ENCODE measurements at regions not wholly inside any gene's neighbourhood (a gene's known extent, or its start where the extent isn't known, plus 50 kb on each side); places are given as distances from the start of the nearest gene placed in this dataset.
A peak's percentile ranks its signal among the peaks of the same experiment; 100 is the strongest.

GRCh38 chr1:14149431-14149830 is 449.1 kb upstream of the KAZN start:
- no peaks in the 10 kb centered on the region for H3K36me3 ChIP-seq
- DNase-seq (ENCODE audit: extremely low spot score): peak; percentile 66
- H3K4me1 ChIP-seq: no peaks in the 10 kb centered on the region
- intact Hi-C loops (cut with DNase I): no loop called here
- 86% methylated on average over 7 of the region's 7 CpGs for WGBS
- TF ChIP-seq POLR2A (IDR thresholded peaks at IDR 0.05; ENCODE audit: low read depth): no peak
- no peak for TF ChIP-seq POLR2AphosphoS5 (IDR thresholded peaks at IDR 0.05)
- TF ChIP-seq, protein P1, sequence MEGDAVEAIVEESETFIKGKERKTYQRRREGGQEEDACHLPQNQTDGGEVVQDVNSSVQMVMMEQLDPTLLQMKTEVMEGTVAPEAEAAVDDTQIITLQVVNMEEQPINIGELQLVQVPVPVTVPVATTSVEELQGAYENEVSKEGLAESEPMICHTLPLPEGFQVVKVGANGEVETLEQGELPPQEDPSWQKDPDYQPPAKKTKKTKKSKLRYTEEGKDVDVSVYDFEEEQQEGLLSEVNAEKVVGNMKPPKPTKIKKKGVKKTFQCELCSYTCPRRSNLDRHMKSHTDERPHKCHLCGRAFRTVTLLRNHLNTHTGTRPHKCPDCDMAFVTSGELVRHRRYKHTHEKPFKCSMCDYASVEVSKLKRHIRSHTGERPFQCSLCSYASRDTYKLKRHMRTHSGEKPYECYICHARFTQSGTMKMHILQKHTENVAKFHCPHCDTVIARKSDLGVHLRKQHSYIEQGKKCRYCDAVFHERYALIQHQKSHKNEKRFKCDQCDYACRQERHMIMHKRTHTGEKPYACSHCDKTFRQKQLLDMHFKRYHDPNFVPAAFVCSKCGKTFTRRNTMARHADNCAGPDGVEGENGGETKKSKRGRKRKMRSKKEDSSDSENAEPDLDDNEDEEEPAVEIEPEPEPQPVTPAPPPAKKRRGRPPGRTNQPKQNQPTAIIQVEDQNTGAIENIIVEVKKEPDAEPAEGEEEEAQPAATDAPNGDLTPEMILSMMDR (IDR thresholded peaks at IDR 0.05): no peak
- no peak for TF ChIP-seq EP300 (IDR thresholded peaks at IDR 0.05)
- H3K27ac ChIP-seq (replicated peaks in 1 of 4): no peak overlapping the region
- H3K9me3 ChIP-seq: no peaks in the 10 kb centered on the region
- no peaks in the 10 kb centered on the region for H3K27me3 ChIP-seq
- no peak overlapping the region for H3K4me3 ChIP-seq

- H3K27ac ChIP-seq (replicated peaks in 1 of 4): no peak overlapping the region
- H3K4me1 ChIP-seq: no peaks in the 10 kb centered on the region
- TF ChIP-seq, protein P1 (IDR thresholded peaks at IDR 0.05): no peak
- TF ChIP-seq POLR2AphosphoS5 (IDR thresholded peaks at IDR 0.05): no peak
- TF ChIP-seq EP300 (IDR thresholded peaks at IDR 0.05): no peak
- no peak for TF ChIP-seq POLR2A (IDR thresholded peaks at IDR 0.05; ENCODE audit: low read depth)
- no peak for DNase-seq (ENCODE audit: extremely low spot score)
- H3K4me3 ChIP-seq: no peak overlapping the region
- no peaks in the 10 kb centered on the region for H3K36me3 ChIP-seq
- intact Hi-C loops (cut with DNase I): no loop called here
- 93% methylated on average over 4 of the region's 4 CpGs for WGBS
- H3K27me3 ChIP-seq: no peaks in the 10 kb centered on the region
- H3K9me3 ChIP-seq: peaks cover 0 to 15% (median 6%) of the 10 kb centered on the region in 4 donors
Measured at GRCh38 chr1:14156543-14156942, 441.9 kb upstream of the KAZN start.

- no peaks in the 10 kb centered on the region for H3K36me3 ChIP-seq
- 26% methylated on average over 2 of the region's 2 CpGs for WGBS
- H3K27me3 ChIP-seq: no peaks in the 10 kb centered on the region
- H3K9me3 ChIP-seq: peaks cover 0 to 20% (median 12%) of the 10 kb centered on the region in 4 donors
- no peak for DNase-seq (ENCODE audit: extremely low spot score)
- intact Hi-C loops (cut with DNase I): no loop called here
- peaks cover 0 to 8% (median 2%) of the 10 kb centered on the region in 4 donors for H3K4me1 ChIP-seq
- no peak overlapping the region for H3K4me3 ChIP-seq
- H3K27ac ChIP-seq (replicated peaks in 1 of 4): no peak overlapping the region
- TF ChIP-seq, protein P1 (IDR thresholded peaks at IDR 0.05): no peak
- TF ChIP-seq POLR2AphosphoS5 (IDR thresholded peaks at IDR 0.05): no peak
- no peak for TF ChIP-seq POLR2A (IDR thresholded peaks at IDR 0.05; ENCODE audit: low read depth)
- TF ChIP-seq EP300 (IDR thresholded peaks at IDR 0.05): no peak
Measured at GRCh38 chr1:14160781-14161180, 437.7 kb upstream of the KAZN start.

DNA sequence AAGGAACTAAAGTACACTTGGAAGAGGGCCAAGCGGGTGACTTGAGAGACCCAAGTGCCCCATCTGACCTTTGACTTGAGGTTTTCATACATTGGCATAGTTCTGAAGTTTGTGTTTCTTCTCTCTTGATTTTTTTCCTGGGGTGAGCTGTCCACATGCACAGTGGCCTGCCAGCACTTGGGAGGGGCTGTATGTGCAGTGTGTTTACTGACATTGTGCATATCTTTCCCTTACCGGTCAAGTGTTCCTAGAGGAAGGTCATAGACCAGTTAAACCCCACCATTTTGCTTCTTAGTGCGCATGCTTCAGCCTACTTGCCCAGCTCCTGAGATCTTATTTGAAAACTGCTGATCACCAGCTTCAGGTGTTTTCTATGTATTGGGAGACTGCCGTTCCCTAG is 435.2 kb upstream of the KAZN start:
- TF ChIP-seq, protein P1 (IDR thresholded peaks at IDR 0.05): no peak
- TF ChIP-seq POLR2A (IDR thresholded peaks at IDR 0.05; ENCODE audit: low read depth): no peak
- TF ChIP-seq EP300 (IDR thresholded peaks at IDR 0.05): no peak
- no peak for TF ChIP-seq POLR2AphosphoS5 (IDR thresholded peaks at IDR 0.05)
- H3K4me3 ChIP-seq: no peak overlapping the region
- H3K9me3 ChIP-seq: peaks cover 0 to 12% (median 5%) of the 10 kb centered on the region in 4 donors
- DNase-seq (ENCODE audit: extremely low spot score): no peak
- H3K36me3 ChIP-seq: no peaks in the 10 kb centered on the region
- peaks cover 0 to 9% (median 2%) of the 10 kb centered on the region in 4 donors for H3K4me1 ChIP-seq
- no peaks in the 10 kb centered on the region for H3K27me3 ChIP-seq
- H3K27ac ChIP-seq (replicated peaks in 1 of 4): no peak overlapping the region
- intact Hi-C loops (cut with DNase I): no loop called here
- WGBS: 88% methylated on average over 4 of the region's 4 CpGs

DNA sequence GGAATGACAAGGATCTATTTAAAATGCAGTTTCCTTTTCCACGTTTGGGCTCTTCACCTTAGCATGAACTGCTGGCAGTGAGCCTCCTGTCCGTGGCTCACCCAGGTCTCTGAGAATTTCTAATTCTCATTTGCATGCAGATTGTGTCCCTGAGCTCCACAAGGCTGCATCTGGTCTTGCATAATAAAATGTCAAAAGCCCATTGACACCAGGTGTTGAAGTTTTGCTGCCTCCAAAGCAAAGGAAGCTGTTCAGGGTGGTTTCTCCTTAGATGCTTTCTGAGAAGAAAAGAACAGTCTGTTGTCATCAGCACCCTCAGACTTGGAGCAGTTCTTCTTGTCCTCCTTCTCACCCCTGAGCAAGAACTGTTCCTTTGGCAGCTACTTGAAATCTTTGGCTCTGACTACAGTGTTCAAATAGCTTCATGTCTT is 433.1 kb upstream of the KAZN start:
- Histone ChIP-seq H3K27me3 (no peaks in the 10 kb centered on the region), H3K36me3 (no peaks in the 10 kb centered on the region), H3K9me3 (peaks cover 0 to 12% (median 5%) of the 10 kb centered on the region in 4 donors), H3K4me1 (peaks cover 0 to 9% (median 2%) of the 10 kb centered on the region in 4 donors), H3K4me3 (no peak overlapping the region), H3K27ac (replicated peaks in 1 of 4) (no peak overlapping the region)
- WGBS: 0% methylated on average over 2 of the region's 2 CpGs
- intact Hi-C loops (cut with DNase I): no loop called here
- TF ChIP-seq POLR2AphosphoS5 (IDR thresholded peaks at IDR 0.05): peak in 1 of 2 donors; percentile 12
- no peak for TF ChIP-seq EP300 (IDR thresholded peaks at IDR 0.05)
- DNase-seq (ENCODE audit: extremely low spot score): no peak
